Dendritic cell treated with granulocyte-macrophage colony-stimulating factor and Interleukin-4, amounts not matched to agents 40 ng/mL and 50 ng/mL, for 4 days (primary cell): ENCODE measurements at regions not wholly inside any gene's neighbourhood (a gene's known extent, or its start where the extent isn't known, plus 50 kb on each side); places are given as distances from the start of the nearest gene placed in this dataset.
A peak's percentile ranks its signal among the peaks of the same experiment; 100 is the strongest.

Source experiments
- H3K27ac Mint-ChIP-seq: one replicate; pipeline ENCODE4 v1.8.0; 2022; ENCODE audit warnings: mild to moderate bottlenecking, mixed read lengths
- H3K27me3 Mint-ChIP-seq: one replicate; pipeline ENCODE4 v1.8.0; 2022; ENCODE audit warnings: mild to moderate bottlenecking, mixed read lengths
- H3K36me3 Mint-ChIP-seq: one replicate; pipeline ENCODE4 v1.8.0; 2022; ENCODE audit warnings: low read depth, mixed read lengths
- H3K4me1 Mint-ChIP-seq: one replicate; pipeline ENCODE4 v1.8.0; 2022; ENCODE audit warnings: low read depth, mixed read lengths
- H3K4me3 Mint-ChIP-seq: one replicate; pipeline ENCODE4 v1.8.0; 2022; ENCODE audit warnings: mild to moderate bottlenecking, moderate library complexity, mixed read lengths
- H3K9me3 Mint-ChIP-seq: one replicate; pipeline ENCODE4 v1.8.0; 2022; ENCODE audit warnings: mixed read lengths
- intact Hi-C: fragments of 100-400 bp; cut with micrococcal nuclease; formaldehyde crosslinking; loops from one replicate; pipeline ENCODE4 v1.15.0; 2022

- H3K36me3 Mint-ChIP-seq, result no peaks in the 10 kb centered on the region
- peaks cover 17% of the 10 kb centered on the region for H3K27me3 Mint-ChIP-seq
- peak overlapping the region; percentile 75 for H3K27ac Mint-ChIP-seq
- intact Hi-C loops, result no loop called here
- peaks cover 18% of the 10 kb centered on the region for H3K9me3 Mint-ChIP-seq
- peaks cover 20% of the 10 kb centered on the region for H3K4me1 Mint-ChIP-seq
- peak overlapping the region; percentile 67 for H3K4me3 Mint-ChIP-seq
Measured at GRCh38 chr2:9738535-9739496, 104.5 kb upstream of the TAF1B start.

GRCh38 chr2:9739531-9739964 is 103.7 kb upstream of the TAF1B start:
- H3K4me3 Mint-ChIP-seq, result peak overlapping the region; percentile 67
- peak overlapping the region; percentile 75 for H3K27ac Mint-ChIP-seq
- H3K36me3 Mint-ChIP-seq, result no peaks in the 10 kb centered on the region
- H3K27me3 Mint-ChIP-seq, result peaks cover 17% of the 10 kb centered on the region
- H3K4me1 Mint-ChIP-seq, result peaks cover 20% of the 10 kb centered on the region
- peaks cover 10% of the 10 kb centered on the region for H3K9me3 Mint-ChIP-seq
- intact Hi-C loops, result no loop called here

GRCh38 chr2:9740382-9741073 is 102.7 kb upstream of the TAF1B start:
- intact Hi-C loops, result no loop called here
- Mint-ChIP-seq H3K27ac (no peak overlapping the region), H3K27me3 (peaks cover 23% of the 10 kb centered on the region), H3K4me3 (no peak overlapping the region), H3K9me3 (peaks cover under 1% of the 10 kb centered on the region), H3K4me1 (peaks cover 20% of the 10 kb centered on the region), H3K36me3 (no peaks in the 10 kb centered on the region)

- intact Hi-C loops, result no loop called here
- H3K27ac Mint-ChIP-seq, result no peak overlapping the region
- H3K36me3 Mint-ChIP-seq, result no peaks in the 10 kb centered on the region
- H3K27me3 Mint-ChIP-seq, result peaks cover 23% of the 10 kb centered on the region
- H3K4me3 Mint-ChIP-seq, result no peak overlapping the region
- H3K4me1 Mint-ChIP-seq, result peaks cover 20% of the 10 kb centered on the region
- no peaks in the 10 kb centered on the region for H3K9me3 Mint-ChIP-seq
Measured at GRCh38 chr2:9741110-9741509, 102.2 kb upstream of the TAF1B start.

GRCh38 chr2:9742601-9743000 is 100.7 kb upstream of the TAF1B start:
- Mint-ChIP-seq H3K27ac (no peak overlapping the region), H3K4me1 (peaks cover 20% of the 10 kb centered on the region), H3K4me3 (no peak overlapping the region), H3K27me3 (peaks cover 21% of the 10 kb centered on the region), H3K9me3 (no peaks in the 10 kb centered on the region), H3K36me3 (no peaks in the 10 kb centered on the region)
- intact Hi-C loops, result no loop called here

GRCh38 chr2:9744256-9745004 is 98.8 kb upstream of the TAF1B start:
- H3K9me3 Mint-ChIP-seq, result no peaks in the 10 kb centered on the region
- no peaks in the 10 kb centered on the region for H3K36me3 Mint-ChIP-seq
- H3K27ac Mint-ChIP-seq, result no peak overlapping the region
- intact Hi-C loops, result no loop called here
- H3K4me3 Mint-ChIP-seq, result no peak overlapping the region
- peaks cover 26% of the 10 kb centered on the region for H3K27me3 Mint-ChIP-seq
- H3K4me1 Mint-ChIP-seq, result peaks cover 3% of the 10 kb centered on the region

GRCh38 chr2:9745153-9745899 is 97.9 kb upstream of the TAF1B start:
- Mint-ChIP-seq H3K27ac (no peak overlapping the region), H3K4me3 (no peak overlapping the region), H3K9me3 (no peaks in the 10 kb centered on the region), H3K36me3 (no peaks in the 10 kb centered on the region), H3K27me3 (peaks cover 27% of the 10 kb centered on the region), H3K4me1 (no peaks in the 10 kb centered on the region)
- intact Hi-C loops, result no loop called here

- H3K36me3 Mint-ChIP-seq, result no peaks in the 10 kb centered on the region
- intact Hi-C loops, result no loop called here
Measured at GRCh38 chr2:9747396-9747795, 95.9 kb upstream of the TAF1B start.

GRCh38 chr2:9748577-9748976 is 94.7 kb upstream of the TAF1B start:
- no peaks in the 10 kb centered on the region for H3K36me3 Mint-ChIP-seq
- no peak overlapping the region for H3K27ac Mint-ChIP-seq

More at GRCh38 chr2:9747396-9747795, 95.9 kb upstream of the TAF1B start:
- Mint-ChIP-seq H3K27ac (no peak overlapping the region), H3K27me3 (peaks cover 31% of the 10 kb centered on the region), H3K9me3 (no peaks in the 10 kb centered on the region), H3K4me1 (peaks cover 20% of the 10 kb centered on the region), H3K4me3 (no peak overlapping the region)

GRCh38 chr2:9749546-9750223 is 93.6 kb upstream of the TAF1B start:
- no peaks in the 10 kb centered on the region for H3K36me3 Mint-ChIP-seq
- H3K27me3 Mint-ChIP-seq, result peaks cover 31% of the 10 kb centered on the region
- H3K27ac Mint-ChIP-seq, result no peak overlapping the region
- intact Hi-C loops, result loop anchor here (5.0 kb wide), 1 partner anchor 117 kb away; the partner anchor contains the start of gene YWHAQ
- H3K9me3 Mint-ChIP-seq, result no peaks in the 10 kb centered on the region
- H3K4me3 Mint-ChIP-seq, result no peak overlapping the region
- H3K4me1 Mint-ChIP-seq, result peaks cover 43% of the 10 kb centered on the region

More at GRCh38 chr2:9748577-9748976, 94.7 kb upstream of the TAF1B start:
- Mint-ChIP-seq H3K4me1 (peaks cover 32% of the 10 kb centered on the region), H3K27me3 (peaks cover 22% of the 10 kb centered on the region), H3K9me3 (no peaks in the 10 kb centered on the region), H3K4me3 (no peak overlapping the region)
- intact Hi-C loops, result no loop called here

- H3K27me3 Mint-ChIP-seq, result peaks cover 34% of the 10 kb centered on the region
- intact Hi-C loops, result loop anchor here (5.0 kb wide), 1 partner anchor 118 kb away; the partner anchor contains the start of gene YWHAQ
- no peak overlapping the region for H3K4me3 Mint-ChIP-seq
- no peak overlapping the region for H3K27ac Mint-ChIP-seq
- H3K9me3 Mint-ChIP-seq, result no peaks in the 10 kb centered on the region
- no peaks in the 10 kb centered on the region for H3K36me3 Mint-ChIP-seq
- peaks cover 51% of the 10 kb centered on the region for H3K4me1 Mint-ChIP-seq
Measured at GRCh38 chr2:9750224-9751215, 92.8 kb upstream of the TAF1B start.

GRCh38 chr2:9751831-9752230 is 91.4 kb upstream of the TAF1B start:
- intact Hi-C loops, result loop anchor here (5.0 kb wide), 1 partner anchor 120 kb away; the partner anchor contains the start of gene YWHAQ
- Mint-ChIP-seq H3K27me3 (peaks cover 48% of the 10 kb centered on the region), H3K4me3 (no peak overlapping the region), H3K27ac (peak overlapping the region; percentile 83), H3K9me3 (no peaks in the 10 kb centered on the region), H3K4me1 (peaks cover 51% of the 10 kb centered on the region), H3K36me3 (no peaks in the 10 kb centered on the region)
